A549 (cell line): ENCODE measurements at regions not wholly inside any gene's neighbourhood (a gene's known extent, or its start where the extent isn't known, plus 50 kb on each side); places are given as distances from the start of the nearest gene placed in this dataset.

Experiments
- ATAC-seq, 2 experiments: fragments of 200-7000 bp in 1 of 2; fragments of >200 bp in 1 of 2; cut with Nextera tagmentation in 1 of 2; cut with Tn5 transposase in 1 of 2; 3 replicates each; pipeline versions ENCODE4 v1.8.0 to v1.9.1; 2018 to 2020; ENCODE audit warnings: mild to moderate bottlenecking in 1 of 2, moderate library complexity in 1 of 2
- CTCF ChIA-PET: fragments of 300-600 bp; sonication (Branson Sonifier 250); formaldehyde crosslinking; extraction: SDS; loops from one replicate; lab custom pipeline; 2021; ENCODE audit warnings: antibody characterized with exemption, inconsistent platforms; lab: Yijun Ruan, JAX
- POLR2A ChIA-PET: fragments of 350-600 bp; formaldehyde crosslinking; extraction: SDS; loops from one replicate; lab custom pipeline; 2021; ENCODE audit warnings: antibody characterized with exemption, inconsistent platforms; lab: Yijun Ruan, JAX
- DNase-seq, 2 experiments: peaks; one replicate each; pipeline versions ENCODE4 v3.0.0 to v3.0.0-alpha.2; 2011 to 2016; ENCODE audit warnings: low read depth in 1 of 2, low spot score in 1 of 2
- FAIRE-seq: peaks from 2 replicates; lab custom pipeline; 2011; peaks lifted over from hg19 to GRCh38; lab: Jason Lieb, UNC
- H3K27ac ChIP-seq, 2 experiments: fragments of >200 bp; sonication (Bioruptor Twin); formaldehyde crosslinking; 3 replicates each; pipeline ENCODE4 v1.5.1; 2016 to 2017
- H3K4me1 ChIP-seq: fragments of >200 bp; sonication (Bioruptor Twin); formaldehyde crosslinking; 3 replicates; pipeline ENCODE4 v1.6.1; 2016
- H3K4me2 ChIP-seq: fragments of >200 bp; sonication (Bioruptor Twin); formaldehyde crosslinking; 3 replicates; pipeline ENCODE4 v1.6.1; 2016
- H3K4me3 ChIP-seq: fragments of >200 bp; sonication (Bioruptor Twin); formaldehyde crosslinking; 3 replicates; pipeline ENCODE4 v1.5.1; 2016
- H3K9me3 ChIP-seq: fragments of >200 bp; sonication (Bioruptor Twin); formaldehyde crosslinking; 3 replicates; pipeline ENCODE4 v1.6.1; 2016
- BHLHE40 ChIP-seq: IDR thresholded peaks from 2 replicates; pipeline ENCODE4 v1.6.1; 2012; ENCODE audit warnings: low read depth, low read length, inconsistent platforms
- CHD4 ChIP-seq: fragments of 200-600 bp; sonication (generic); IDR thresholded peaks from 2 replicates; pipeline ENCODE4 v1.6.1; 2016; ENCODE audit warnings: antibody characterized with exemption, mild to moderate bottlenecking, borderline replicate concordance
- E2F6 ChIP-seq: IDR thresholded peaks from 2 replicates; pipeline ENCODE4 v1.6.1; 2012; ENCODE audit warnings: low read depth, borderline replicate concordance
- EHMT2 ChIP-seq: fragments of 200-600 bp; sonication (generic); IDR thresholded peaks from 2 replicates; pipeline ENCODE4 v1.6.1; 2016; ENCODE audit warnings: antibody characterized with exemption, low read depth, mild to moderate bottlenecking, moderate library complexity
- EP300 ChIP-seq, 2 experiments: fragments of >200 bp; sonication (Bioruptor Twin); formaldehyde crosslinking; IDR thresholded peaks; 2 replicates in 1 of 2; 3 replicates in 1 of 2; pipeline ENCODE4 v1.6.1; 2016 to 2017
- ESRRA ChIP-seq: fragments of 150-350 bp; IDR thresholded peaks from 2 replicates; pipeline ENCODE4 v1.6.1; 2014; ENCODE audit warnings: mild to moderate bottlenecking, low read length, borderline replicate concordance
- FOSL2 ChIP-seq, 2 experiments: fragments of 450-650 bp in 1 of 2; fragments of >200 bp in 1 of 2; sonication (Bioruptor Twin) in 1 of 2; formaldehyde crosslinking; IDR thresholded peaks; 2 replicates each; pipeline versions ENCODE4 v1.5.0 to v1.6.1; 2016 to 2020; ENCODE audit warnings: mild to moderate bottlenecking in 1 of 2, moderate library complexity in 1 of 2
- HES2 ChIP-seq: fragments of >200 bp; sonication (Bioruptor Twin); formaldehyde crosslinking; IDR thresholded peaks from 2 replicates; pipeline ENCODE4 v1.6.1; 2016
- HEYL ChIP-seq: fragments of 250-450 bp; sonication (Bioruptor Pico); IDR thresholded peaks from 2 replicates; pipeline ENCODE4 v1.8.0; 2021; ENCODE audit warnings: mild to moderate bottlenecking, moderate library complexity
- JUN ChIP-seq, 2 experiments: fragments of >200 bp; sonication (Bioruptor Twin); formaldehyde crosslinking; IDR thresholded peaks; 2 replicates in 1 of 2; 3 replicates in 1 of 2; pipeline ENCODE4 v1.6.1; 2016 to 2017
- MAFK ChIP-seq: fragments of 450-650 bp; IDR thresholded peaks from 2 replicates; pipeline ENCODE4 v1.6.1; 2014; ENCODE audit not compliant: partially characterized antibody
- NR3C1 ChIP-seq: fragments of >200 bp; sonication (Bioruptor Twin); formaldehyde crosslinking; IDR thresholded peaks from 3 replicates; pipeline ENCODE4 v1.6.1; 2017
- PHF8 ChIP-seq: fragments of 200-600 bp; sonication (generic); IDR thresholded peaks from 2 replicates; pipeline ENCODE4 v1.6.1; 2016; ENCODE audit warnings: low read depth, mild to moderate bottlenecking, antibody characterized with exemption, moderate library complexity, borderline replicate concordance
- POLR2A ChIP-seq: IDR thresholded peaks from 2 replicates; pipeline ENCODE4 v1.6.1; 2012; ENCODE audit warnings: mild to moderate bottlenecking, low read length
- RAD21 ChIP-seq, 2 experiments: fragments of >200 bp in 1 of 2; sonication (Bioruptor Twin) in 1 of 2; formaldehyde crosslinking in 1 of 2; IDR thresholded peaks in 1 of 2; conservative IDR thresholded peaks in 1 of 2; 2 replicates in 1 of 2; 3 replicates in 1 of 2; pipeline ENCODE4 v1.6.1; 2012 to 2018; ENCODE audit warnings: inconsistent platforms in 1 of 2
- RARB ChIP-seq: fragments of 250-450 bp; sonication (Bioruptor Pico); IDR thresholded peaks from 2 replicates; pipeline ENCODE4 v1.8.0; 2021; ENCODE audit warnings: mild to moderate bottlenecking, moderate library complexity
- RCOR1 ChIP-seq: fragments of 150-350 bp; IDR thresholded peaks from 2 replicates; pipeline ENCODE4 v1.6.1; 2014; ENCODE audit warnings: antibody characterized with exemption, low read length, low read depth
- SMC3 ChIP-seq: fragments of >200 bp; sonication (Bioruptor Twin); formaldehyde crosslinking; IDR thresholded peaks from 3 replicates; pipeline ENCODE4 v1.6.1; 2018; ENCODE audit warnings: inconsistent platforms
- ZFP36 ChIP-seq: fragments of 450-650 bp; IDR thresholded peaks from 2 replicates; pipeline ENCODE4 v1.6.1; 2014; ENCODE audit warnings: borderline replicate concordance; ENCODE audit not compliant: partially characterized antibody
- WGBS: methylation state at CpG from one replicate; pipeline ENCODE4 v1.1.6; 2017; ENCODE audit errors: missing lambda C conversion rate; 5-methylcytosine and 5-hydroxymethylcytosine counted together
- TF ChIP-seq, protein P1 (sequence below): fragments of >200 bp; sonication (Bioruptor Twin); formaldehyde crosslinking; IDR thresholded peaks from 3 replicates; pipeline ENCODE4 v1.5.1; 2016

GRCh38 chr3:117117188-117117936 is 407.8 kb downstream of the TUSC7 start:
- Histone ChIP-seq H3K27ac (no peak overlapping the region), H3K9me3 (no peaks in the 10 kb centered on the region), H3K4me1 (no peaks in the 10 kb centered on the region), H3K4me2 (no peak overlapping the region), H3K4me3 (no peak overlapping the region)
- TF ChIP-seq, protein P1, sequence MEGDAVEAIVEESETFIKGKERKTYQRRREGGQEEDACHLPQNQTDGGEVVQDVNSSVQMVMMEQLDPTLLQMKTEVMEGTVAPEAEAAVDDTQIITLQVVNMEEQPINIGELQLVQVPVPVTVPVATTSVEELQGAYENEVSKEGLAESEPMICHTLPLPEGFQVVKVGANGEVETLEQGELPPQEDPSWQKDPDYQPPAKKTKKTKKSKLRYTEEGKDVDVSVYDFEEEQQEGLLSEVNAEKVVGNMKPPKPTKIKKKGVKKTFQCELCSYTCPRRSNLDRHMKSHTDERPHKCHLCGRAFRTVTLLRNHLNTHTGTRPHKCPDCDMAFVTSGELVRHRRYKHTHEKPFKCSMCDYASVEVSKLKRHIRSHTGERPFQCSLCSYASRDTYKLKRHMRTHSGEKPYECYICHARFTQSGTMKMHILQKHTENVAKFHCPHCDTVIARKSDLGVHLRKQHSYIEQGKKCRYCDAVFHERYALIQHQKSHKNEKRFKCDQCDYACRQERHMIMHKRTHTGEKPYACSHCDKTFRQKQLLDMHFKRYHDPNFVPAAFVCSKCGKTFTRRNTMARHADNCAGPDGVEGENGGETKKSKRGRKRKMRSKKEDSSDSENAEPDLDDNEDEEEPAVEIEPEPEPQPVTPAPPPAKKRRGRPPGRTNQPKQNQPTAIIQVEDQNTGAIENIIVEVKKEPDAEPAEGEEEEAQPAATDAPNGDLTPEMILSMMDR, result no peak
- TF ChIP-seq HEYL (CRISPR knock-in tag) (no peak), ZFP36 (no peak), SMC3 (no peak), PHF8 (no peak)
- ChIA-PET CTCF (no interaction called here), POLR2A (no interaction called here)
- FAIRE-seq, result no peak
- WGBS, result 62% methylated on average over 2 of the region's 2 CpGs
- no peak for ATAC-seq
- no peak for DNase-seq

GRCh38 chr3:117118604-117119003 is 409.0 kb downstream of the TUSC7 start:
- H3K27ac ChIP-seq, result no peak overlapping the region
- 74% methylated on average over 1 of the region's 1 CpG for whole genome bisulfite sequencing
- H3K4me2 ChIP-seq, result no peak overlapping the region
- no peak for ATAC-seq
- no peak for FAIRE-seq
- CTCF ChIA-PET, result no interaction called here
- H3K4me3 ChIP-seq, result no peak overlapping the region
- DNase-seq, result no peak
- POLR2A ChIA-PET, result no interaction called here
- no peaks in the 10 kb centered on the region for H3K4me1 ChIP-seq
- no peaks in the 10 kb centered on the region for H3K9me3 ChIP-seq
- no peak for TF ChIP-seq JUN (IDR thresholded peaks at IDR 0.05)
- TF ChIP-seq E2F6, result no peak
- TF ChIP-seq PHF8, result no peak
- TF ChIP-seq RARB (CRISPR knock-in tag), result no peak
- TF ChIP-seq POLR2A, result no peak
- no peak for TF ChIP-seq SMC3
- TF ChIP-seq NR3C1, result no peak
- no peak for TF ChIP-seq ESRRA
- TF ChIP-seq RAD21 (conservative IDR thresholded peaks at IDR 0.05 in 1 of 2, IDR thresholded peaks at IDR 0.05 in 1 of 2), result no peak

DNA sequence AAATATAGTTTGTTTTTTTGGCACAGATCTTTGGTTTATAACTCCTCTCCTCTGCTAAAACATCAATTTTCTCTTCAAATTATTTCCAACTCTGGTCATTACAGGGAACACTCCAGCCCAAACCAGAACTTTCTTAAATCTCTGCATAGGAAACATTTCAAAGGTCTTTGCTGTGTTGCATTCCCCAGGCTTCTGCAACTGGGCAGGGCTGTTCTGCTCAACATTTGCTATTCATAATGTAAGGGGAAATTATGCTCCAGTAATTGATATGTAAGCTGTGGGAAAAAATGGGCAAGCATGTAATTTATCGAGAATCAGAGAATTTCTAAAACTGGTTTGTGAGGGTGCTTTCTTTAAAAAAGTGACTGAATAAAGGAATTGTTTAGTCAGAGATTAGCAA is 410.4 kb downstream of the TUSC7 start:
- no peaks in the 10 kb centered on the region for H3K4me1 ChIP-seq
- DNase-seq (no peak), ATAC-seq (no peak), FAIRE-seq (no peak)
- 83% methylated on average over 1 of the region's 1 CpG for WGBS
- TF ChIP-seq CHD4, result no peak
- ChIA-PET CTCF (no interaction called here), POLR2A (no interaction called here)
- H3K27ac ChIP-seq, result no peak overlapping the region
- no peak overlapping the region for H3K4me3 ChIP-seq
- no peak overlapping the region for H3K4me2 ChIP-seq
- H3K9me3 ChIP-seq, result no peaks in the 10 kb centered on the region

DNA sequence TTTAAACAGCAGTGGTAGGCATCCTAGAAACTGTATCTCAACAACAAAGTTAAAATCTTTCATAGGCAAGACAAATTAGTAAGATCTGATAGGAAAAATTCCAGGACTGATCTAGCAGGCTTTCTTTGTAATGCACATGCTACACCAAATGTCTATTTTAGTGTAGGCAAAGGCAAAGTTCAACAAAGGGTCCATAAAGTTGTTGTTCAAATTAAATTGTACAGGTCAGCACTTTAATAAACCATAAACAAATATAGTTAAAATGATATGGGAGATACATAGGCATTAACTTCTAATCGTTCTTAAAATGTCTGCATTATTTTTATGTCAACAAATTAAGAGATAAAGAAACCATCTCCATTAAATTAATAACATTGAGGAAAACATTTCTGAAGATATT is 413.0 kb downstream of the TUSC7 start:
- no peak for ATAC-seq
- no peak for FAIRE-seq
- no peak for DNase-seq
- ChIA-PET CTCF (no interaction called here), POLR2A (no interaction called here)
- Histone ChIP-seq H3K4me3 (no peak overlapping the region), H3K9me3 (no peaks in the 10 kb centered on the region), H3K27ac (no peak overlapping the region), H3K4me1 (no peaks in the 10 kb centered on the region), H3K4me2 (no peak overlapping the region)
- no peak for TF ChIP-seq RCOR1
- no peak for TF ChIP-seq BHLHE40
- no peak for TF ChIP-seq HES2
- no peak for TF ChIP-seq FOSL2 (IDR thresholded peaks at IDR 0.05)
- TF ChIP-seq FOSL2 (CRISPR knock-in tag; IDR thresholded peaks at IDR 0.05), result no peak
- TF ChIP-seq EP300 (IDR thresholded peaks at IDR 0.05), result no peak
- peak; percentile 66 for TF ChIP-seq MAFK
- TF ChIP-seq EHMT2, result no peak
- TF ChIP-seq HEYL (CRISPR knock-in tag), result no peak
- WGBS, result 10% methylated on average over 1 of the region's 1 CpG
